Hepatocyte (in vitro differentiated cells): ENCODE measurements at regions not wholly inside any gene's neighbourhood (a gene's known extent, or its start where the extent isn't known, plus 50 kb on each side); places are given as distances from the start of the nearest gene placed in this dataset.

Experiments
- DNase-seq: peaks from one replicate; pipeline ENCODE4 v3.0.0-alpha.2; 2016; ENCODE audit warnings: low spot score
- H2AFZ ChIP-seq: fragments of 200-600 bp; sonication (generic); 2 replicates; pipeline ENCODE4 v1.6.0; 2016; ENCODE audit warnings: antibody characterized with exemption, mild to moderate bottlenecking
- H3K27ac ChIP-seq: fragments of 200-600 bp; sonication (generic); 2 replicates; pipeline ENCODE4 v1.5.1; 2016; ENCODE audit warnings: mild to moderate bottlenecking
- H3K27me3 ChIP-seq: fragments of 200-600 bp; sonication (generic); 2 replicates; pipeline ENCODE4 v1.6.1; 2016
- H3K36me3 ChIP-seq: fragments of 200-600 bp; sonication (generic); replicated peaks from 2 replicates; pipeline ENCODE4 v1.5.1; 2016; ENCODE audit warnings: low read depth; ENCODE audit not compliant: insufficient read depth
- H3K4me1 ChIP-seq: fragments of 200-600 bp; sonication (generic); 2 replicates; pipeline ENCODE4 v1.5.1; 2016; ENCODE audit warnings: mild to moderate bottlenecking, moderate library complexity; ENCODE audit not compliant: insufficient read depth
- H3K4me2 ChIP-seq: fragments of 200-600 bp; sonication (generic); 2 replicates; pipeline ENCODE4 v1.6.0; 2016
- H3K4me3 ChIP-seq: fragments of 200-600 bp; sonication (generic); 2 replicates; pipeline ENCODE4 v1.5.1; 2016; ENCODE audit warnings: mild to moderate bottlenecking
- H3K79me2 ChIP-seq: fragments of 200-600 bp; sonication (generic); 2 replicates; pipeline ENCODE4 v1.6.0; 2017; ENCODE audit warnings: mild to moderate bottlenecking
- H3K9me2 ChIP-seq: fragments of 200-600 bp; sonication (generic); replicated peaks from 2 replicates; pipeline ENCODE4 v1.6.0; 2017; ENCODE audit warnings: mild to moderate bottlenecking; ENCODE audit not compliant: insufficient read depth
- H3K9me3 ChIP-seq: fragments of 200-600 bp; sonication (generic); 2 replicates; pipeline ENCODE4 v1.5.1; 2016; ENCODE audit warnings: low read depth, mild to moderate bottlenecking
- H4K20me1 ChIP-seq: fragments of 200-600 bp; sonication (generic); 2 replicates; pipeline ENCODE4 v1.6.0; 2016; ENCODE audit warnings: mild to moderate bottlenecking; ENCODE audit not compliant: insufficient read depth, poor library complexity, severe bottlenecking
- EZH2 ChIP-seq: fragments of 200-600 bp; sonication (generic); IDR thresholded peaks from 2 replicates; pipeline ENCODE4 v1.6.1; 2016; ENCODE audit warnings: antibody characterized with exemption, mild to moderate bottlenecking, borderline replicate concordance
- EZH2phosphoT487 ChIP-seq: fragments of 200-600 bp; sonication (generic); IDR thresholded peaks from one replicate; pipeline ENCODE4 v1.6.1; 2018; ENCODE audit warnings: antibody characterized with exemption, mild to moderate bottlenecking, low read depth, moderate library complexity; ENCODE audit not compliant: unreplicated experiment, severe bottlenecking
- WGBS: methylation state at CpG from one replicate; pipeline ENCODE4 v1.1.6; 2016; ENCODE audit warnings: low lambda C conversion rate; ENCODE audit errors: missing lambda C conversion rate; 5-methylcytosine and 5-hydroxymethylcytosine counted together
- TF ChIP-seq, protein P1 (sequence below): fragments of 200-600 bp; sonication (generic); IDR thresholded peaks from 2 replicates; pipeline ENCODE4 v1.5.1; 2016; ENCODE audit warnings: antibody characterized with exemption, mild to moderate bottlenecking; ENCODE audit not compliant: poor library complexity

DNA sequence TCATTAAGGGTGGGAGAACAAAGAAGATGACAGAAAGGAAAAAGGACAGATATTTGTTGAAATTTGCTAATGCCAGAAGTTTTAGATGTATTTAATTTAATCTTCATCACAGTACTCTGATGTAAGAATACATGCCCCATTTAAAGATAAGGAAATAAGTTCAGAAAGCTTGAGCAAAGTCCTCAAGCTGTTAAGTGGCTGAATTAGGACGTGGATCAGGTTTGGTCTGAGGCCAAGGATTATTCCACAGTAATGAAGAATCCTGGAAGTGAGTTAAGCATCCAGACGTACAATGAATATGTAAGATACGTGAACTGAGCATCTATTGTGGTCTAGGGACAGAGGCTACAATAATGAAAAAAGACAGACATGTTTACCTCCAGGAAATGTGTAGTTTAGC, 671.3 kb downstream of the PRELID2 start:
- no peak overlapping the region for H3K4me3 ChIP-seq
- H3K9me3 ChIP-seq: no peaks in the 10 kb centered on the region
- no peaks in the 10 kb centered on the region for H3K79me2 ChIP-seq
- H3K4me1 ChIP-seq: no peaks in the 10 kb centered on the region
- H3K4me2 ChIP-seq: no peak overlapping the region
- no peaks in the 10 kb centered on the region for H3K27me3 ChIP-seq
- H3K36me3 ChIP-seq: no peaks in the 10 kb centered on the region
- H3K9me2 ChIP-seq: no peaks in the 10 kb centered on the region
- TF ChIP-seq, protein P1, sequence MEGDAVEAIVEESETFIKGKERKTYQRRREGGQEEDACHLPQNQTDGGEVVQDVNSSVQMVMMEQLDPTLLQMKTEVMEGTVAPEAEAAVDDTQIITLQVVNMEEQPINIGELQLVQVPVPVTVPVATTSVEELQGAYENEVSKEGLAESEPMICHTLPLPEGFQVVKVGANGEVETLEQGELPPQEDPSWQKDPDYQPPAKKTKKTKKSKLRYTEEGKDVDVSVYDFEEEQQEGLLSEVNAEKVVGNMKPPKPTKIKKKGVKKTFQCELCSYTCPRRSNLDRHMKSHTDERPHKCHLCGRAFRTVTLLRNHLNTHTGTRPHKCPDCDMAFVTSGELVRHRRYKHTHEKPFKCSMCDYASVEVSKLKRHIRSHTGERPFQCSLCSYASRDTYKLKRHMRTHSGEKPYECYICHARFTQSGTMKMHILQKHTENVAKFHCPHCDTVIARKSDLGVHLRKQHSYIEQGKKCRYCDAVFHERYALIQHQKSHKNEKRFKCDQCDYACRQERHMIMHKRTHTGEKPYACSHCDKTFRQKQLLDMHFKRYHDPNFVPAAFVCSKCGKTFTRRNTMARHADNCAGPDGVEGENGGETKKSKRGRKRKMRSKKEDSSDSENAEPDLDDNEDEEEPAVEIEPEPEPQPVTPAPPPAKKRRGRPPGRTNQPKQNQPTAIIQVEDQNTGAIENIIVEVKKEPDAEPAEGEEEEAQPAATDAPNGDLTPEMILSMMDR: no peak
- TF ChIP-seq EZH2 (no peak), EZH2phosphoT487 (no peak)
- H2AFZ ChIP-seq: no peak overlapping the region
- H3K27ac ChIP-seq: peak overlapping the region; percentile 4
- no peak for DNase-seq
- no peaks in the 10 kb centered on the region for H4K20me1 ChIP-seq
- WGBS: 50% methylated on average over 3 of the region's 3 CpGs

DNA sequence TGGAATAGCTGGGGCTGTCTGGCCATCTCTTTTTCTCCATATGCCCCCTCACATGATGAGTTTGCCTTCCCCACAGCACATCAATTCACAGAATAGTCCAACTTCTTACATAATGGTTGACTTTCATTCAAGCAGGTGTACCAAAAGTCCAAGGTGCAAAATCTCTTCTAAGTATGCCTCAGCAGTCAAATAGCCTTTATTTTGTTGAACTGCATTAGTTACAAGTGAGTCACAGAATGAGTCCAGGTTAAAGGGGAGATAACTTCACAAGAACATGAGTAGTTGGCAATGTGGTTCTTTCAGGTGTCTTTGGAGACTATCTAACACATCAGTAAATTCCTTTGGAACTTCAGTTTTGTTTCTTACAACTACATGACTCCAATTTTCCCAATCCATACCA, 672.5 kb downstream of the PRELID2 start:
- TF ChIP-seq EZH2phosphoT487: no peak
- TF ChIP-seq EZH2: no peak
- TF ChIP-seq, protein P1: no peak
- no peak overlapping the region for H3K4me2 ChIP-seq
- H3K36me3 ChIP-seq: no peaks in the 10 kb centered on the region
- peaks cover 5% of the 10 kb centered on the region for H3K4me1 ChIP-seq
- H2AFZ ChIP-seq: no peak overlapping the region
- H3K9me3 ChIP-seq: no peaks in the 10 kb centered on the region
- no peaks in the 10 kb centered on the region for H3K27me3 ChIP-seq
- H3K4me3 ChIP-seq: no peak overlapping the region
- no peaks in the 10 kb centered on the region for H4K20me1 ChIP-seq
- peak; percentile 55 for DNase-seq
- no peaks in the 10 kb centered on the region for H3K79me2 ChIP-seq
- no peaks in the 10 kb centered on the region for H3K9me2 ChIP-seq
- peak overlapping the region; percentile 36 for H3K27ac ChIP-seq

DNA sequence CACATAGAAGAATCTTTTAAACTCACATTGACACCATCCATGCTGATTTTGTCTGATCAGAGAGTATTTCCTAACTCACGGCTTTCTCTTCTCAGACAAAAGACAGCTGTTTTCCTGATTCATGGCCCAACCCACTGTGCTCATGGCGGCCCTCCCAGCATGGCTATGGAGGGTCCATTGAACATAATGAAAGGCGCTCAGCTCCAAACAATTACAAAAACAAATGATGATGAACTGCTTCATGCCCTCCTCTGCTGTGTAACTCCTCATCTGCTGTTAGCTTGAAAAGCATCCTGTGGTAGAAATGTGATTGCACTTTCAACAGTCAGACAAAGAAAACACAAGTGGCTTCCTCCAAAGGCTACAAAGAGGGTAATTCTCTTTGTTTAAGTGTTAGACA, 673.8 kb downstream of the PRELID2 start:
- H3K9me3 ChIP-seq: no peaks in the 10 kb centered on the region
- no peak overlapping the region for H2AFZ ChIP-seq
- WGBS: 87% methylated on average over 3 of the region's 3 CpGs
- no peak for DNase-seq
- H3K4me1 ChIP-seq: peaks cover 5% of the 10 kb centered on the region
- no peak overlapping the region for H3K4me3 ChIP-seq
- TF ChIP-seq, protein P1: no peak
- no peak for TF ChIP-seq EZH2phosphoT487
- TF ChIP-seq EZH2: no peak
- H3K4me2 ChIP-seq: no peak overlapping the region
- H4K20me1 ChIP-seq: no peaks in the 10 kb centered on the region
- H3K27ac ChIP-seq: no peak overlapping the region
- no peaks in the 10 kb centered on the region for H3K36me3 ChIP-seq
- no peaks in the 10 kb centered on the region for H3K9me2 ChIP-seq
- no peaks in the 10 kb centered on the region for H3K79me2 ChIP-seq
- no peaks in the 10 kb centered on the region for H3K27me3 ChIP-seq

DNA sequence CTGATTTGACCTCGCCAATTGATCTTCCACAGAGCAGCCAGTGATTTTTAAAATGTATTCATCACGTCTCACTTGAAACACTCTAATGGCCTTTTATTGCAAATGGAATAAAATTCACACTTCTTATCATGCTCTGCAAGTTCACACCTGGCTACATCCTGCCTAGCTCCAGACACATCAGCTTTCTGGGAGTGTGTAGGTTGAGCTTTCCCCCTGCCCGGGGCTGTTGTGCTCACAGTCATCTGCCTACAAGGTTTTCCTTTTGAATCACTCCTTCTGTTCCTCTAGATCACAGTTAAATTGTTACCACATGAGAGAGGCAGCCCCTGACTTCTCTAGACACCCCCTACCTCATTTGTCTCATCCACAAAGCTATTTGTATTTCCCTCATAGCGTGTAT, 674.5 kb downstream of the PRELID2 start:
- H3K9me3 ChIP-seq: no peaks in the 10 kb centered on the region

More for the DNA sequence above, 674.5 kb downstream of the PRELID2 start:
- Histone ChIP-seq H3K9me2 (no peaks in the 10 kb centered on the region), H3K36me3 (no peaks in the 10 kb centered on the region), H3K79me2 (no peaks in the 10 kb centered on the region), H3K4me2 (no peak overlapping the region), H3K27me3 (no peaks in the 10 kb centered on the region), H3K4me1 (peaks cover 5% of the 10 kb centered on the region), H3K27ac (no peak overlapping the region), H3K4me3 (no peak overlapping the region), H2AFZ (no peak overlapping the region), H4K20me1 (no peaks in the 10 kb centered on the region)
- 63% methylated on average over 4 of the region's 4 CpGs for WGBS
- TF ChIP-seq EZH2: no peak
- TF ChIP-seq, protein P1: no peak
- no peak for TF ChIP-seq EZH2phosphoT487
- DNase-seq: no peak
